ENCODE measurements at regions not wholly inside any gene's neighbourhood (a gene's known extent, or its start where the extent isn't known, plus 50 kb on each side); places are given as distances from the start of the nearest gene placed in this dataset.
"Not testable (repeated sequence)": the region's sequence is repeated elsewhere in the genome, so short reads cannot be mapped to it uniquely, and the experiment has no call there.

DNA sequence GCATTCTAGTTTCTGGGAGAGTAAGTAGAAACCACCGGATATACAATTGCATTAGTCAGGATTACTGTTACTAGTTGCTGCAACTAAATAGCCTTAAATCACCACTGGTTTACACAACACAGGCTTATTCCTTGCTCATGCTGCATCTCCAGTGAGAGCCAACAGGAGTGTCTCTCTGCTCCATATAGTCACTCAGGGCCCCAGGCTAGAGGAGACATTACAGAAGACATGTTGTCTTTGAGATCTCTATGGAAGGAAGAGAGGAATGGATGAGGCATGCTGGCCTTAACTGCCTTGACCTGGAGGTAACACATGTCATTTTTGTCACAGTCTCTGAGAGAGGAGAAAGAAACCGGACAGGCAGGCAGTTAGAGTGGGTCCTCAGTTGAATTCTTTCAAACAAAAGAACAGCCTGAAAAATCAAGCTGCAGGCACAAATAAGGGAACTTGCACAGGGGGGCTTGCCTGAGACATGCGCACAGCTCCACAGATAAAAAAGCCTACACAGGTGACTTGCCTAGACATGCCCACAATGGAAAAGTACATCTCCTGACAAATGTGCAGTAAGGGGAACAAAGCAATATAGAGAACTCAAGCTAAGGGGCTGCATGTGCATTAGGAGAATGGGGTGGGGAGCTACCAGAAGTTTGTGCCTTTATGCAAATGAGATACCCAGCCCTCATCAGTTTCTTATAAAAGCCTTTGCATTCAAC, 348.0 kb downstream of the TYW1 start:
- TF ChIP-seq ZNF274 (IDR thresholded peaks at IDR 0.05; ENCODE audit: low read depth, low read length) = no peak
- H3K4me3 ChIP-seq (ENCODE audit: low read length) = no peak overlapping the region

DNA sequence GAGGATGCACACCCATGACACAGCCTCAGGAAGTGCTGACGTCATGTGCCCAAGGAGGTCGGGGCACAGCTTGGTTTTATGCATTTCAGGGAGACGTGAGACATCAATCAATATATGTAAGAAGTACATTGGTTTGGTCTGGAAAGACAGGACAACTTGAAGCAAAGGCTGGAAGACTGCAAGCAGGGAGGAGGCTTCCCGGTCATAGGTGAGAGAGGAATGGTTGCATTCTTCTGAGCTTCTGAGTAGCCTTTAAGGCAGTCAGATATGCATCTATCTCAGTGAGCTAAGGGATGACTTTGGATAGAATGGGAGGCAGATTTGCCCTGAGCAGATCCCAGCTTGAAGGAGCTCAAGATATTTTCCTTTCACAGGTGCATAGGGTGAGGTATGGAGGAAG, 349.5 kb downstream of the TYW1 start:
- no peak overlapping the region for H3K4me3 ChIP-seq (ENCODE audit: low read length)
- TF ChIP-seq ZNF274 (IDR thresholded peaks at IDR 0.05; ENCODE audit: low read depth, low read length) = no peak

GRCh38 chr7:67346876-67347275, 350.2 kb downstream of the TYW1 start:
- no peak for TF ChIP-seq ZNF274 (IDR thresholded peaks at IDR 0.05; ENCODE audit: low read depth, low read length)
- no peak overlapping the region for H3K4me3 ChIP-seq (ENCODE audit: low read length)

- TF ChIP-seq ZNF274 (IDR thresholded peaks at IDR 0.05; ENCODE audit: low read depth, low read length) = no peak
- H3K4me3 ChIP-seq (ENCODE audit: low read length) = no peak overlapping the region
These were observed 351.5 kb downstream of the TYW1 start for GRCh38 chr7:67348171-67348570.

DNA sequence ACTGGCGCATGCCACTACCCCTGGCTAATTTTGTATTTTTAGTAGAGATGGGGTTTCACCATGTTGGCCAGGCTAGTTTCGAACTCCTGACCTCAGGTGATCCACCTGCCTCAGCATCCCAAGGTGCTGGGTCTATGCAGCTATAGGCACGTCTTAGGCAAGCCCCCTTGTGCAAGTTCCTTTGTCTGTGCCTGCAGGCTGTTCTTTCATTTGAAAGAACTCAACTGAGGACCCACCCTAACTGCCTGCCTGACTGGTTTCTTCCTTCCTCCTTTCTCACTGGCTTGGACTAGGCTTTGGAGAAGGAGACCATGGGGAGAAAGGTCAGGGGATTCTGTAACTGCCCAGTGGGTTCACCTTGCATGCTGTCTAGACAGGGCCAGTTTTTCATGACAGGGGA, 361.0 kb downstream of the TYW1 start:
- not testable (repeated sequence) for H3K4me3 ChIP-seq (ENCODE audit: low read length)

- H3K4me3 ChIP-seq (ENCODE audit: low read length) = not testable (repeated sequence)
These were observed 361.7 kb downstream of the TYW1 start for GRCh38 chr7:67358316-67358715.

- H3K4me3 ChIP-seq (ENCODE audit: low read length) = not testable (repeated sequence)
These were observed 362.1 kb downstream of the TYW1 start for GRCh38 chr7:67358738-67359137.

DNA sequence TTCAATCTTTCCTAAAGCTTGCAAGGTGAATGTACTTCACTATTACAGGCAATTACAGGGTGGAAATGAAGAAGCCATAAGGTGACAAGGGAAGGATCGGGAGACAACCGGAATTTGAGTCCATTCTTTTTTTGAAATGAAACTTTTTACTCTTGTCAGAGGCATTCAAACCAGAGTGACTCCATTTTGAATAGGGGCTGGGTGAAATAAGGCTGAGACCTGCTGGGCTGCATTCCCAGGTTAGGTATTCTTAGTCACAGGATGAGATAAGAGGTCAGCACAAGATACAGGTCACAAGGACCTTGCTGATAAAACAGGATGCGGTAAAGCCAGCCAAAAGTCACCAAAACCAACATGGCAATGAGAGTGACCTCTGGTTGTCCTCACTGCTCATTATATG, 363.3 kb downstream of the TYW1 start:
- no peak overlapping the region for H3K4me3 ChIP-seq (ENCODE audit: low read length)
- no peak for TF ChIP-seq ZNF274 (IDR thresholded peaks at IDR 0.05; ENCODE audit: low read depth, low read length)

DNA sequence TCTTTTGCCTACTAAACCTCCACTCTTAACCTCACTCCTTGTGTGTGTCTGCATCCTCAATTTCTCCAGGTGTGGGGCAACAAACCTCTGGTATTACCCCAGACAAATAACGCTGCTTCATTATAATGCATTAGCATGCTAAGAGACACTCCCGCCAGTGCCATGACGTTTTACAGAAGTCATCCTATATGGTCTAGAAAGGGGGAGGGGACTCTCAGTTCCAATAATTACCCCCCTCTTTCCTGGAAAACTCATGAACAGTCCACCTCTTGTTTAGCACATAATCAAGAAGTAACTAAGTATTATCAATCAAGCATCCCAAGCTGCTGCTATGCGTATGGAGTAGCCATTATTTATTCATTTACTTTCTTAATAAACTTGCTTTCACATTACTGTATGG, 364.5 kb downstream of the TYW1 start:
- no peak overlapping the region for H3K4me3 ChIP-seq (ENCODE audit: low read length)
- no peak for TF ChIP-seq ZNF274 (IDR thresholded peaks at IDR 0.05; ENCODE audit: low read depth, low read length)

GRCh38 chr7:67364441-67365017, 367.9 kb downstream of the TYW1 start:
- no peak overlapping the region for H3K4me3 ChIP-seq (ENCODE audit: low read length)
- no peak for TF ChIP-seq ZNF274 (IDR thresholded peaks at IDR 0.05; ENCODE audit: low read depth, low read length)

DNA sequence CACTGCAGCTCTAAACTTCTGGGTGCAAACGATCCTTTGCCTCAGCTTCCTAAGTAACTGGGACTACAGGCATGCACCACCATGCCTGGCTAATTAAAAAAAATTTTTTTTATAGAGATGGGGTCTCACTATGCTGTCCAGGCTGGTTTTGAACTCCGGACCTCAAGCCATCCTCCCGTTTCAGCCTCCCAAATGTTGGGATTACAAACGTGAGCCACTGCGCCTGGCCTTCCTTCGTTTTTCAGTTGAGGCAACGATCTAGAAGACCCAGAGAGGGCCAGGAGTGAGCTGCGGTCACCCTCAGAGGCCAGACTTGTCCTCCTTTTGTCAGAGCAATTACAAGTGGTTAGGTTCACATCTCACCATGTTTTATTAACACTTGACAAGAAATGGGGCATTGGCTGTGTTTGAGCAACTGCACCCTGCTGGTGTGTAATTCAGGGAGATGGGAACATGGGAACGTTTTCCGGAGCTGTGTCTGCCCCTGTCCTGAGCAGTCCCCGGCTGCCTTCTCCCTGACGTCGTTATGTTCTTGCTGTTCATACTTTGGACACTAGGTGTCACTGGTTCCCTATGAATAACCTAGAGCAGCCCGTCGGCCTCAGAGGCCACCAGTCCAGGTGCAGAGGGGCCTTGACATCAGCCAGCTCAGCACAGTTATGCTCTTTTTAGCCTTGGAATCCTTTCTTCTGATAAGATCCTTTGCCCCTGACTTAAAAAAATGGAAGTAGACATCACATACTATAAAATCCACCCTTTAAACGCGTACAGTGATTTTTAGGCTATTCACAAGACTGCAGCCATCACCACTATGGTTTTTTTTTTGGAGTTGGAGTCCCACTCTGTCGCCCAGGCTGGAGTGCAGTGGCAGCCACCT, 375.0 kb downstream of the TYW1 start:
- TF ChIP-seq ZNF274 (IDR thresholded peaks at IDR 0.05; ENCODE audit: low read depth, low read length) = no peak
- no peak overlapping the region for H3K4me3 ChIP-seq (ENCODE audit: low read length)

- H3K4me3 ChIP-seq (ENCODE audit: low read length) = not testable (repeated sequence)
These were observed 376.8 kb downstream of the TYW1 start for GRCh38 chr7:67373389-67373788.

DNA sequence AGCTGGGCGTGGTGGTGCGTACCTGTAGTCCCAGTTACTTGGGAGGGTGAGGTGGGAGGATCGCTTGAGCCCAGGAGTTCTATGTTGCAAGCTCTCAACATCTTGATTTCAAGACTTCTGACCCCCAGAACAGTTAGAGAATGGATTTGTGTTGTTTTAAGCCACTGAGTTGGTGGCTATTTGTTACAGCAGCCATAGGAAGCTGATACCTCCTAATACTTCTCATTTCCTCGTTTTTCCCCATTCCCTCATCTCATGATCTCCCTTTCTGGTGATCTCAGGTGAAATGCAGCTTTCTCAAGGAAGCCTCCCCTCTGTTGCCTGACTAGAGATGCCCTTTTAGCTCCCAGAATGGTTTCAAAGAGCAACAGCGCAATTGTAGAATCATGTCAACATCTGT, 378.8 kb downstream of the TYW1 start:
- no peak overlapping the region for H3K4me3 ChIP-seq (ENCODE audit: low read length)
- no peak for TF ChIP-seq ZNF274 (IDR thresholded peaks at IDR 0.05; ENCODE audit: low read depth, low read length)

- H3K4me3 ChIP-seq (ENCODE audit: low read length) = no peak overlapping the region
- no peak for TF ChIP-seq ZNF274 (IDR thresholded peaks at IDR 0.05; ENCODE audit: low read depth, low read length)
These were observed 381.6 kb downstream of the TYW1 start for GRCh38 chr7:67377939-67378862.

Measured in GM08714 (cell line).